BJ (cell line): ENCODE measurements at regions not wholly inside any gene's neighbourhood (a gene's known extent, or its start where the extent isn't known, plus 50 kb on each side); places are given as distances from the start of the nearest gene placed in this dataset.

ENCODE experiments used
- CTCF ChIA-PET: fragments of 350-600 bp; formaldehyde crosslinking; extraction: SDS; loops from one replicate; lab custom pipeline; 2021; ENCODE audit warnings: antibody characterized with exemption, inconsistent platforms; lab: Yijun Ruan, JAX
- POLR2A ChIA-PET: fragments of 300-600 bp; sonication (Branson Sonifier 250); formaldehyde crosslinking; extraction: SDS; loops from one replicate; lab custom pipeline; 2021; ENCODE audit warnings: antibody characterized with exemption; lab: Charles Lee
- DNase-seq: peaks from one replicate; pipeline ENCODE4 v3.0.0-alpha.2; 2011; ENCODE audit warnings: low read depth
- H3K27me3 ChIP-seq: 2 replicates; pipeline ENCODE4 v1.6.0; 2011; ENCODE audit warnings: low read length; ENCODE audit not compliant: control insufficient read depth, insufficient read depth
- H3K36me3 ChIP-seq: 2 replicates; pipeline ENCODE4 v1.5.1; 2011; ENCODE audit warnings: low read length; ENCODE audit not compliant: control insufficient read depth, insufficient read depth
- H3K4me3 ChIP-seq: 2 replicates; pipeline ENCODE4 v1.5.1; 2011; ENCODE audit warnings: low read depth, mild to moderate bottlenecking, control low read depth, low read length
- CTCF ChIP-seq: IDR thresholded peaks from 2 replicates; pipeline ENCODE4 v1.5.1; 2011; ENCODE audit warnings: low read depth, mild to moderate bottlenecking, control low read depth, inconsistent platforms, low read length, moderate library complexity; ENCODE audit not compliant: insufficient read depth

- POLR2A ChIA-PET: interaction anchor here (1.8 kb wide), 1 partner anchor 19 kb away, joined by 6 read pairs; no protein-coding TSS in a partner anchor
- H3K4me3 ChIP-seq: peak overlapping the region; percentile 25
- CTCF ChIA-PET: interaction anchor here (0.8 to 2.8 kb wide), 10 partner anchors 9 to 80 kb away, joined by 3 to 12 read pairs (median 4); no protein-coding TSS in a partner anchor
- TF ChIP-seq CTCF: no peak
- no peaks in the 10 kb centered on the region for H3K27me3 ChIP-seq
- no peak for DNase-seq
- H3K36me3 ChIP-seq: no peaks in the 10 kb centered on the region
These were observed 157.2 kb upstream of the DMRT1 start for GRCh38 chr9:684054-684890.

- TF ChIP-seq CTCF: no peak
- H3K36me3 ChIP-seq: no peaks in the 10 kb centered on the region
- CTCF ChIA-PET: interaction anchor here (1.4 to 2.8 kb wide), 4 partner anchors 8 to 27 kb away, joined by 3 to 12 read pairs (median 4); no protein-coding TSS in a partner anchor
- DNase-seq: no peak
- peak overlapping the region; percentile 25 for H3K4me3 ChIP-seq
- POLR2A ChIA-PET: interaction anchor here (1.8 kb wide), 1 partner anchor 18 kb away, joined by 6 read pairs; no protein-coding TSS in a partner anchor
- H3K27me3 ChIP-seq: no peaks in the 10 kb centered on the region
These were observed 156.6 kb upstream of the DMRT1 start for GRCh38 chr9:684941-685340.

DNA sequence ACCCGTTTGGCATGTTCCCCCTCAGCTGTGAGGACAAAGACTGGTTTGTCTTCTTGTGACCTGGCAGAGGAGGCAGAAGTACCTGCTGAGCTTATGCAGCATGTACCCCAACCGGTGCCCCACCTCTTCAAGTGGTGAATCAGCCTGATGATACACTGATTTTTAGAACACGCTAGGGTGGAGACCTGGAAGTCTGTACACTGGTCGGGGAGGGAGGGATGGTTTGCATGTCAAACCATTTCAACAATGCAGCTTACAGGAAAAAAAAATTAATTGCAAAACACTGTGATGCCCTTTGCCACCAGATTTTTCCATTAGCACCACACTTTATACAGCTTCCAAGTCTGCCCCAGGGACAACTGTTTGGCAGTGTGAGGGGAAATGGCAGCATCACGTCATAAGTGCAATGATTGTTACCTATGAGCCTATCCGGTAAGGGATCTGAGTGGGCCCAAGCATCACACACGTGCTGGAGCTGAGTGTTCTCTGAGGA is 155.1 kb upstream of the DMRT1 start:
- no peak for TF ChIP-seq CTCF
- Histone ChIP-seq H3K4me3 (no peak overlapping the region), H3K27me3 (no peaks in the 10 kb centered on the region), H3K36me3 (no peaks in the 10 kb centered on the region)
- DNase-seq: no peak
- ChIA-PET POLR2A (no interaction called here), CTCF (interaction anchor here (1.3 to 1.8 kb wide), 2 partner anchors 68 to 77 kb away, joined by 4 to 6 read pairs; no protein-coding TSS in a partner anchor)

DNA sequence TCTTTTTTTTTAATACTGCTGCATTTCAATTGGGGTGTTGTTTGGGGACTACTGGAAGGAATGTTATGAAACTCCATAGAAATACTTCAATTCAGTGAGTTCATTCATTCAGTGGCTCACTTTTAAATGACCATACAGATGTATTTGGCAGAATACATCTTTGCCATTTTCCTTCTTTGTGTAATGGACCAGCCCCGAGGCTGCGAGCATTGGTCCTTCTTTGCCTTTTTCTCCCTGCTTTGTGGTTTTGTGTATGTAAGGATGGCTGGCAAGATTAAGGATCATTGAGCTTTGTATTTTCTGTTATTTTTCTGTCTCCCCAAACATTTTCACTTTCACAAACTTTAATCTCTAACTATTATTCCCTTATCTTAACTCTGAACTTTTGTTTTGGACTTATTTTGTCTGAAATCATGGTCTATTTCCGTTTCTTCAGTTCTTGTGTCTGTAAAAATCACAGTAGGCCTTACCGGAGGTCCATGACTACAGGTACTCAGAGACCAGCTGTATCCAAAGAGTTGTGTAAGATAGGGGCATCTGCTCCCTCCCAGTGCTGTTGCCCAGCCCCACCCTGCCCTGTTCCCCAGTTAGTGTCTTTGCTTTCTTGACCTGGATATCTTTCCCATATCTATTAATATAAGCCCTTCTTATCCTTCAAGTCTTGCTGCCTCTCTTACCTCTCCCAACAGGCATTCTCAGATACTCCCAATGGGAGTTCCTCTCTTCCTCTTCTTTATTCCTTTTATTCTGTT is 154.3 kb upstream of the DMRT1 start:
- H3K4me3 ChIP-seq: no peak overlapping the region
- TF ChIP-seq CTCF: 0 out of 2 replicates have a peak, but pooled peaks have one; percentile 3
- DNase-seq: no peak
- ChIA-PET CTCF (interaction anchor here (1.8 kb wide), 1 partner anchor 76 kb away, joined by 6 read pairs; no protein-coding TSS in a partner anchor), POLR2A (no interaction called here)
- no peaks in the 10 kb centered on the region for H3K27me3 ChIP-seq
- H3K36me3 ChIP-seq: no peaks in the 10 kb centered on the region
